Hepatocyte (in vitro differentiated cells): ENCODE measurements at regions not wholly inside any gene's neighbourhood (a gene's known extent, or its start where the extent isn't known, plus 50 kb on each side); places are given as distances from the start of the nearest gene placed in this dataset.

Experiments used
- DNase-seq: peaks from one replicate; pipeline ENCODE4 v3.0.0-alpha.2; 2016; ENCODE audit warnings: low spot score
- H2AFZ ChIP-seq: fragments of 200-600 bp; sonication (generic); 2 replicates; pipeline ENCODE4 v1.6.0; 2016; ENCODE audit warnings: antibody characterized with exemption, mild to moderate bottlenecking
- H3K27ac ChIP-seq: fragments of 200-600 bp; sonication (generic); 2 replicates; pipeline ENCODE4 v1.5.1; 2016; ENCODE audit warnings: mild to moderate bottlenecking
- H3K27me3 ChIP-seq: fragments of 200-600 bp; sonication (generic); 2 replicates; pipeline ENCODE4 v1.6.1; 2016
- H3K36me3 ChIP-seq: fragments of 200-600 bp; sonication (generic); replicated peaks from 2 replicates; pipeline ENCODE4 v1.5.1; 2016; ENCODE audit warnings: low read depth; ENCODE audit not compliant: insufficient read depth
- H3K4me1 ChIP-seq: fragments of 200-600 bp; sonication (generic); 2 replicates; pipeline ENCODE4 v1.5.1; 2016; ENCODE audit warnings: mild to moderate bottlenecking, moderate library complexity; ENCODE audit not compliant: insufficient read depth
- H3K4me2 ChIP-seq: fragments of 200-600 bp; sonication (generic); 2 replicates; pipeline ENCODE4 v1.6.0; 2016
- H3K4me3 ChIP-seq: fragments of 200-600 bp; sonication (generic); 2 replicates; pipeline ENCODE4 v1.5.1; 2016; ENCODE audit warnings: mild to moderate bottlenecking
- H3K79me2 ChIP-seq: fragments of 200-600 bp; sonication (generic); 2 replicates; pipeline ENCODE4 v1.6.0; 2017; ENCODE audit warnings: mild to moderate bottlenecking
- H3K9me2 ChIP-seq: fragments of 200-600 bp; sonication (generic); replicated peaks from 2 replicates; pipeline ENCODE4 v1.6.0; 2017; ENCODE audit warnings: mild to moderate bottlenecking; ENCODE audit not compliant: insufficient read depth
- H3K9me3 ChIP-seq: fragments of 200-600 bp; sonication (generic); 2 replicates; pipeline ENCODE4 v1.5.1; 2016; ENCODE audit warnings: low read depth, mild to moderate bottlenecking
- H4K20me1 ChIP-seq: fragments of 200-600 bp; sonication (generic); 2 replicates; pipeline ENCODE4 v1.6.0; 2016; ENCODE audit warnings: mild to moderate bottlenecking; ENCODE audit not compliant: insufficient read depth, poor library complexity, severe bottlenecking
- CTCF ChIP-seq: fragments of 200-600 bp; sonication (generic); IDR thresholded peaks from 2 replicates; pipeline ENCODE4 v1.5.1; 2016; ENCODE audit warnings: antibody characterized with exemption, mild to moderate bottlenecking; ENCODE audit not compliant: poor library complexity
- EZH2 ChIP-seq: fragments of 200-600 bp; sonication (generic); IDR thresholded peaks from 2 replicates; pipeline ENCODE4 v1.6.1; 2016; ENCODE audit warnings: antibody characterized with exemption, mild to moderate bottlenecking, borderline replicate concordance
- EZH2phosphoT487 ChIP-seq: fragments of 200-600 bp; sonication (generic); IDR thresholded peaks from one replicate; pipeline ENCODE4 v1.6.1; 2018; ENCODE audit warnings: antibody characterized with exemption, mild to moderate bottlenecking, low read depth, moderate library complexity; ENCODE audit not compliant: unreplicated experiment, severe bottlenecking
- WGBS: methylation state at CpG from one replicate; pipeline ENCODE4 v1.1.6; 2016; ENCODE audit warnings: low lambda C conversion rate; ENCODE audit errors: missing lambda C conversion rate; 5-methylcytosine and 5-hydroxymethylcytosine counted together

GRCh38 chr6:40759838-40760237, 172.7 kb upstream of the LRFN2 start:
- Histone ChIP-seq H3K9me3 (no peaks in the 10 kb centered on the region), H3K4me2 (no peak overlapping the region), H4K20me1 (no peaks in the 10 kb centered on the region), H3K27me3 (no peaks in the 10 kb centered on the region), H3K36me3 (no peaks in the 10 kb centered on the region), H2AFZ (no peak overlapping the region), H3K4me3 (no peak overlapping the region), H3K27ac (no peak overlapping the region), H3K9me2 (no peaks in the 10 kb centered on the region), H3K79me2 (no peaks in the 10 kb centered on the region), H3K4me1 (peaks cover 1% of the 10 kb centered on the region)
- TF ChIP-seq EZH2 (no peak), CTCF (no peak), EZH2phosphoT487 (no peak)
- DNase-seq, result no peak
- 90% methylated on average over 5 of the region's 5 CpGs for WGBS

- 81% methylated on average over 3 of the region's 3 CpGs for WGBS
- peaks cover 5% of the 10 kb centered on the region for H3K4me1 ChIP-seq
- DNase-seq, result no peak
Measured at GRCh38 chr6:40759264-40759663, 172.1 kb upstream of the LRFN2 start.

GRCh38 chr6:40755749-40756452, 168.7 kb upstream of the LRFN2 start:
- H3K27me3 ChIP-seq, result peaks cover 6% of the 10 kb centered on the region
- no peaks in the 10 kb centered on the region for H3K9me2 ChIP-seq
- H3K79me2 ChIP-seq, result no peaks in the 10 kb centered on the region
- H3K36me3 ChIP-seq, result no peaks in the 10 kb centered on the region
- no peaks in the 10 kb centered on the region for H3K9me3 ChIP-seq
- peaks cover 5% of the 10 kb centered on the region for H3K4me1 ChIP-seq
- H2AFZ ChIP-seq, result no peak overlapping the region
- H4K20me1 ChIP-seq, result no peaks in the 10 kb centered on the region
- H3K4me3 ChIP-seq, result no peak overlapping the region
- peak; percentile 63 for DNase-seq
- H3K27ac ChIP-seq, result peak overlapping the region; percentile 54
- WGBS, result 72% methylated on average over 8 of the region's 8 CpGs
- no peak for TF ChIP-seq EZH2phosphoT487
- TF ChIP-seq CTCF, result no peak
- no peak for TF ChIP-seq EZH2
- no peak overlapping the region for H3K4me2 ChIP-seq

More at GRCh38 chr6:40759264-40759663, 172.1 kb upstream of the LRFN2 start:
- no peak overlapping the region for H3K27ac ChIP-seq
- no peak overlapping the region for H2AFZ ChIP-seq
- no peaks in the 10 kb centered on the region for H3K79me2 ChIP-seq
- H4K20me1 ChIP-seq, result no peaks in the 10 kb centered on the region
- no peak overlapping the region for H3K4me2 ChIP-seq
- no peaks in the 10 kb centered on the region for H3K36me3 ChIP-seq
- no peaks in the 10 kb centered on the region for H3K27me3 ChIP-seq
- no peak overlapping the region for H3K4me3 ChIP-seq
- TF ChIP-seq CTCF, result no peak
- no peak for TF ChIP-seq EZH2phosphoT487
- no peak for TF ChIP-seq EZH2
- no peaks in the 10 kb centered on the region for H3K9me2 ChIP-seq
- no peaks in the 10 kb centered on the region for H3K9me3 ChIP-seq
